ENCODE measurements at regions not wholly inside any gene's neighbourhood (a gene's known extent, or its start where the extent isn't known, plus 50 kb on each side); places are given as distances from the start of the nearest gene placed in this dataset.

DNA sequence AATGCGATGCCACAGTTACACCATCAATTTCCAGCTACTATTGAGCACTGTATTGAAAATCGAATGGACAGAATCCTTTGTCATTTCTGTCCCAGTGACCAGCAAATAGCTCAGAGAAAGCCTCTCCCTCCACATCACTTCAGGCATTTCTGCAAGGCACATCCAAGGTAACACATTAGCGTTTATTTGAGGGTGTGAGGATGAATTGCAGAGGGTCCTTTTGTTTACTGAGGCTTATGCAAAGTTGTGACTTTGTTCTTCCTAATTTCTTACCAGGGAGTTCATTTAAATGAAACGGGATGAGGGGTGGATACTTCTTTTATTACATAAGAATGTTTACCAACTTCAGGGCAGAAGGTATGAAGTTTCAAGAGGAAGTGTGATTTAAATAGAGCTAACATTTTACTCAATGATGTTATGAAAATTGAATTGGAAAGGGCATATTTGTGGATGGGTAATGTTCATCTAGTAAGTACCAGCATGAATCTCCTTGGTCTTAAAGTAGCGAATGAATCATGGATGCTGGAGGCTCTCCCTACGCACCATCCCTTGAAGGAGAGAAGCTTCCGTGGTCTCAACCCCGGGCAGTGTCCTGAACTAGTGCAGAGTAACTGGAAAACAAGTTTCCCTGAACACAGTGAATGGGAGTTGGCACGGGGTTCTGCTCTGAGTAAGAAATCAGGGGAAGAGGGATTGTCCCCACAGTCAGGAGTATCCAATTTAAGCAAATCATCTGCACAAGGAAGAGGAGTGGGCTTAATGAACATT lies 756.5 kb downstream of the GALR1 start:
- no peak for DNase-seq

DNA sequence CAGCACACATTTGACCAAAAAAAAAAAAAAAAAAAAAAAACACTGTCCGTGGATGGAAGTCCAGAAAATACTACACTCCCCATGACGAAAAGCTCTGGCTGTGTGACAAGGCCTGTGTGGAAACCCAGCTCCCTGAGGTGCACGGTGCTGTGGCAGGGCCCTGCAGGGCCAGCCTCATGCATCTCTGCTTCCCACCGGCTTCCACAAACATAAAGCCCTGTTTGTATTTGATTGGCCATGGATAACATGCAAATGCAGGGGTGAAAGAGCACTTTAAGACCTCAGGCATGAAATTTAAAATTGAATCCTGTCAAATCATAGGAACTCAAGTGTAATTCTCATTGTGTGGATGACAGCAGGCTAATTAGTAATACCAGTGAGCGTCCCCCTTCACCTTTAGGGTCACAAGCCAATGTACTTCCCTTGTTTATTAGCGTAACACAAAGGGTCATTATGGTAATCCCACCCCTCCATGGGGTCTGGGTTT lies 757.2 kb downstream of the GALR1 start:
- DNase-seq, result no peak

DNA sequence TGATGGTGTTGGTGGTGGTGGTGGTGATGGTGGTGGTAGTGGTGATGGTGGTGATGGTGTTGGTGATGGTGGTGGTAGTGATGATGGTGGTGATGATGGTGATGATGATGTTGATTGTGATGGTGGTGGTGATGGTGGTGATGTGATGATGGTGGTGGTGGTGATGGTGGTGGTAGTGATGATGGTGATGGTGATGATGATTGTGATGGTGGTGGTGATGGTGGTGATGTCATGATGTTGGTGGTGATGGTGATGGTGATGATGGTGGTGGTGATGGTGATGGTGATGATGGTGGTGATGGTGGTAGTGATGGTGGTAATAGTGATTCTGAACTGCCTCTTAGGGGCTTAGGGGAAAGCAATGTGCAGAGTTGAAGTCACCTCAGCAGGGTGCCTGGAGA lies 760.7 kb downstream of the GALR1 start:
- no peak for DNase-seq

DNA sequence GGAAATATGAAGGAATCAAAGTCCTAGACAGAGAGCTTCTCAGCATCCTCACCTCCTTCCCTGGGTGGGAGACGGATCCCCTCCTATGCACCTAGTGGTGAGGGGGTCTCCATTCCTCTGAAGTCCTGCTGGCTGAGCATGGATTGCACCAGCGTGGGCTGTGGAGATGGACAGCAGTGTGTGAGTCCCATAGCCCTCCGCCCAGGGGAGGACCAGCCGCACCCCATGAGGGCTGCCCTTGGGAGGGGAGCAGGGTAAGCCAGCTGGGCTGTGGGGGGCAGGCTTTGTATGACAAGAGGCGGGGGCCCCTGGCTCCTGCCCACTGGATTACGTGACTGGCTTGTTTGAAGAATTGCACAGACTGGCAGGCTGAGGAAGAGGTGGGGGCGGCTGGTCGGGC lies 768.2 kb downstream of the GALR1 start:
- DNase-seq, result no peak

DNA sequence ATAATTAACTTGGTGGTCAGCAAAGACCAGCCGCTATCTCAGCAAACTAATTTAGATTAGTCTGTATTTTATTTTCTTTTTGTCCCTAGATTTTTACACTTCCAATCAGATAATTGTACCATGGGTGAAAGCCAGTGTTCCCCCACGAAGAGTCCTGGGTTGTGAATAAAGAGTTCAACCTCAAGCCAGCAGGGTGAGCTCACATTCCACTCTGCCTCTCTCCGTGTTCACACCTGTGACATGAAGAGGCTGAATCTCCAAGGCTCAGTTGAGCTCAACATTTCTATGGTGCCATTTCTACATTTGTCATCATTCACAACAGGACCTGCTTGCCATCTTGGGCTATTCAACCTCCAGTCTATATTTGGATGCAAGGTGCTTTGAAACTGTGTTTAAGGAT lies 771.5 kb downstream of the GALR1 start:
- DNase-seq, result no peak

DNA sequence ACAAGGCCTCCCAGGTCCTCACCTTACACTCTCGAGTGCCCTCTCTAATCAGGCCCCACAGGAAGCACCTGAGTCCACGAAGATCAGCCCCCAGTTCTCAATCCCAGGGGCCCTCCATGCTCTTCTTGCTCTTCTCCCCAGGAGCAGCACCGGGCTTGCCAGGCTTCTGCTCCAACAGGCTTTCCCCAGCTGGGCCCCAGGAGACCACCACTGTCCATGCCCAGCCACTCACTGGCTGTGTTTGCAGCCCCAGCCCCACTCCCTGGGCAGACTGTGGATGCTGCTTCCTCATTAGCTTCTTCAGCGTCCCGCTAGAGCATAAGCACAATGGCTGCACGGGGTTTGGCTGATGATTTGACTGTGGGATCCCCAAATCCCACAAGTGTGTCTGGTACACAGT lies 781.9 kb downstream of the GALR1 start:
- no peak for DNase-seq

DNA sequence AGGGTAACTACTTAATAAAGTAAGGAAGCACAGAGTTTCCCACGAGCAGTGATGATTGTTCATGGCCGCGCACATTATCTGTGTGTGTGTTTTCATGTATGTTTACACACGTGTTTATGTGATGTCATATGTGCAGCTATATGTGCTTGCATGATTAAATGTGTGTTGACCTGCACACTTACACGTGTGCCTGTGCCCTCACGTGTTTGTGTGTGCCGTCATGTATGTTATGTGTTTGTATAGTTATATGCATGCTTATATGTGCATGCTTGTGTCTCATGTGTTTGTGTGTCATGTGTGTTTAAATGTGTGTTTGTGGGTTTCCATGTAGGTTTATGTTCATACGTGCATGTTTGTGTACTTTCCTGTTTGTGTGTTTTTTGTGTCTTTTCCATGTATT lies 782.3 kb downstream of the GALR1 start:
- DNase-seq, result no peak

DNA sequence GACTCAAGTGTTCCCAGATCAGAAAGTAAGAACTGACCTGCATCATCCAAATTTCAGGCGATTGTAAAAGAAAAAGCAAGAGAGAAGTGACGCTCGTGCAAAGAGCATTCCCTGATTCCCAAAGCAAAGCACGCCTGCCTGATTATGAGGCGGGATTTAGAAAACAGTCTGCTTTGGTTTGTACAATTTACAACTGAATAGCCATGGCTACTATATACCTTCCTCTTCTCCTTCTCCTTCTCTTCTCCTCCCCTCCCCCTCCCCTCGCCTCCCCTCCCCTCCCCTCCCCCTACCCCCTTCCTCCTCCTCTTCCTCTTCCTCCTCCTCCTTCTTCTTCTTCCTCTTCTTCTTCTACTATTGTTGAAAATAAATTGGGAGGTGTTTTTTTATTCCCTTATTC lies 782.9 kb downstream of the GALR1 start:
- DNase-seq, result no peak

DNA sequence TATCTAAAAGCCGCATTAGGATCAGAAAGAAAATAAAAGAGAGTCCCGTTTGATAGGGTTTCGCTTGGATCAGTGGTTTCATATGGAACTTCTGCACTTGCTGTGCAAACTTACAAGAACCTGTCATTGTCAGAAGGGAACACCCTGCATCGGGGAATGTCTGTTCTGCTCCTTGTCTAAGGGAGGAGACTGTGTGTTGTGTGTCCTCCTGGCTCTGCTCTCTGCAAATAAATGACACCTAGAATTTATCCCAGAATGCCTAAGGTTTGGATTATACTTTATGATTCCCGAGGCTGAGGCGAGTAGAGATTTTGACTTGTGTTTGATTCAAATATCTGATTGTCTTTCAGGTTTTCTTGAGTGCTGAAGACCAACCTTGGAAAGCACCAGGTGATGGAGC lies 785.1 kb downstream of the GALR1 start:
- no peak for DNase-seq

DNA sequence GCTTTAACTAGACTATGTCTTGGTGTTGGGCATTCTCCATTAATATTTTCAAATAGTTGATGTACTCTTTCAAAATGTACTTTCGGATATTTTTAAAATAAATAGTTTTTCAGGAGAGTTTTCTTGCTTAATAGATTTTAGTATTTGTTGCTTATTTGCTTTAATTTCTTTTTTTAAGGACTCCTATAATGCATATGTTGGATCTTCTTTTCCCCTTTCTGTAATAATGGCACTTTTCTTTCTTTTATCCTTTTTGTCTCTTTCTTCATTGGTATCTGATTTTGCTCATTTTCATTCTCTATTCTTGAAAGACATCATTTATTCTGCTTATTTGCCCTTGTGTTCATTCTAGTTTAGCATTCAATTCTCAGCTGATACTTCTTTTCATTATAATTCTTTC lies 791.6 kb downstream of the GALR1 start:
- DNase-seq, result no peak

DNA sequence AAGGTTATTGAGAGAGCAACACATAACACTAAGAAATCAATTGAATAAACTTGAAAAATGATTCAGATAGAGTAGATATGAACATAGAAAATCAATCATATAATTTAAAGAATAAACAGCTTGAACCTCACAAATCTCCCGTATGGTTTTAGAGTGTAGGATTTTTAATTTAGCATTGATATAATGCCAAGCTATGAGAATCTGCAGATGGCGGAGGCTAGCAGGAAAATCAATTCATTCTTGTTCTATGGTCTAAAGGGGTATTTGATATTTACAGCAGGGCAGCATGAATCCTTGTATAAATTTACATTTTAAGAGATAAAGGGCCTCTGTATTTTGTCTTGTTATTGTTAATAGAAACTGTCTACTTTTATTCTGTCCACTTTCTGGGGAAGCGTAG lies 797.0 kb downstream of the GALR1 start:
- DNase-seq, result no peak

DNA sequence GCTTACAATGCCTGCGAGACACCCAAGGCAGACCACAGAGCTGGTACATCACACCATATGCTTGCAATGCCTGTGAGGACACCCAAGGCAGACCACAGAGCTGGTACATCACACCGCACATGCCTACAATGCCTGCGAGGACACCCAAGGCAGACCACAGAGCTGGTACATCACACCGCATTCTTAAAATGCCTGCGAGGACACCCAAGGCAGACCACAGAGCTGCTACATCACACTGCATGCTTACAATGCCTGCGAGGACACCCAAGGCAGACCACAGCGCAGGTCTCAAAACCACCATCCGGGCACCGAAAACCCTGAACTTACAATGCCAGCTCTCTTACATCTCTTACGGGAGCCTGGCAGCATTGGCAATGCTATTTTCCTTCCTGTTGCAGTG lies 799.6 kb downstream of the GALR1 start:
- DNase-seq, result no peak

DNA sequence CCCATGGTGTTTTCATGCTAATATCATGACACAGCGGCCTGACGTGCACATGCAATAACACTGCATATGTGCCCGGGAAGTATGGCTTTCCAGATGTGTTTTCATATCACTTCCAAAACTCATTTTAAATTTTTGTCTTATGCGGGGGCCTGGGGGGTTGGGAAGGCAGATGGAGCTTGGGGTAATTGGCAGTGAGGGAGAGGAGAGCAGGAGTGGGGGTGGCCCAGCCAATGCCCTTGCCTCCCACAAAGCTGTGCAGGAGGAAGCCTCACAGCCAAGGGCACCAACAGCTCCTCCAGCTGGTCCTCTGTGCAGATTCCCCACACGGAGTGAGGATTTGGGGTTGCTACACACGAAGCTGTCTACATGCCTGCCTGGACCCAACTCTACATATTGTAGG lies 805.2 kb downstream of the GALR1 start:
- DNase-seq, result no peak

DNA sequence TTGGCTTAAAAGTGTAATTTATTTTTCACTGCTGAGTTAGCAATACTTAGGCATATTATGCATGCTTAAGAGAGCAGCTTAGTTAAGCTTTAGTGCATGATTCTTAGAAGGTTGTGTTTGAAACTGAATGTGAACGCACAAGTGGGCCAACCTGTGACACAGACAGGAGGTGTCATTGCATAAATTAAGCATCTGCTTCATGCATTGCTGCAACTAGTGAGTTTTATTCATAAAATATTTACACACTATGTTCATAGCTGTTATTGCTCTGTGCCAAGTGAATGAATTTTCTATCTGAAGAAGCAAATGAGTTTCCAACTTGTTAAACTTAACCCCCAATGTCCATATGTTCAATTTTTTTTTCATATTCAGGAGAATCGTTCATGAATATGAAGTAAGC lies 806.4 kb downstream of the GALR1 start:
- DNase-seq, result no peak

DNA sequence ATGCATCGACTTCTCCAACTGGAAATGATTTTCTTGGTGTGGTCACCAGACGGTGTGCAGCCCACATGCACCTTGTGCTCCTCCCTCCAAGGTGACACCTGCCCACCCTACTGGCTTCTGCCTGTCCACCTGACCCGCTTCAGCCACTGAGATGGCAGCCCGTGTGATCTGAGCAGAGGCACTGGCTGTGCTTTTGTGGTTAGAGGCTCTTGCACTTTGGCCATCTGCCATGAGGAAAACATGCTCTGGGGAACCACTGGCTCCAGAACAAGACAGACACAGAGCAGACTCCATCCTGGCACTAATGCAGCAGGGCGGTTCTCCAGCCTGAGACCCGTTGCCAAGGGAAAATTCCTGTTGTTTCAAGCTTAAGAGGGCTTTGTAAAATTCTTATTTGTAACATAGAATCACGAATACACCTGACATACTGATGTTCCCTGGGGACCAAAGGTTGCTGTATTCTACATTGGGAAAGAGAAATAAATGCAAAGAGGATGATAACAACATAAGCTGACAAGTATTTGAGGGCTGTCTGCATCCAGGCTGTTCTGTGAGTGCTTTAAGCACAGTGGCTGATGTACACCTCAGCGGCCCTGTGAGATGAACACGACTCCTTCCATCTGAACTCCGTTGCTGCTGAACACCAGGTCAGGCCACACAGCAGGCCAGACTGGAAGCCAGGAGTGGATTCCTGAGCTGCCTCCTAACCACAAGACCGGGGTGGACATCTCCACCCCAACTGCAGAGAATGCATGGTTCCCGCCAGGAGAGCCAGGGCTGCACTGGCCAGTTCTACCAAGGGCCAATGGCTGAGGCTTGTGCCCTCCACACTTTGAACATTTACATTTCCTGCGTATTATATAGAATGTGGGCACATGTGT lies 820.4 kb downstream of the GALR1 start:
- no peak for DNase-seq

DNA sequence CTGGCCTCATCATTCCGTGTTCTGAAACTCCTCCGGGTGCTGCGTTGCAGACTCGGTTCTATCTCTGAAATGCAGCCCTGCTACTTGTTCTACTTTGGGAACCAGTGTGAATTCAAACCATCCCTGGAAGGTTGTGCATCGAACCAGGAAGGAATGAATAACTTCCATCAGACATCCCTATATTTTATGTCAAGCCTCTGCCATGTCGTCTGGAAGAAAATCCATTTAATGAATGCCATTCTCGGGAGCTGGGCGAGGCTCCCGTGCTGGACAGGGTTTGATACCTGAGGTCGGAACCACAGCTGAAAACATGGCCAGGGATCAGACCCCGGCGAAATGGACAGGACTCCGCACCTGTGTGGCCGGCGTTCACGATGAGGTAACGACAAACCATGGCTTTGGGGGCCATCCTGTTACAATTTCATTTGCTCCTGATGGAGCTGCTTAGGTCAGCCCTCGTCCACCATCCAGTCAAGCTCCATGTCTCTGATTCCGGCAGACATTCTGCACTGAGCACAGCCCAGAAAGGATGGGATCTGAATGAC lies 821.6 kb downstream of the GALR1 start:
- DNase-seq, result no peak

DNA sequence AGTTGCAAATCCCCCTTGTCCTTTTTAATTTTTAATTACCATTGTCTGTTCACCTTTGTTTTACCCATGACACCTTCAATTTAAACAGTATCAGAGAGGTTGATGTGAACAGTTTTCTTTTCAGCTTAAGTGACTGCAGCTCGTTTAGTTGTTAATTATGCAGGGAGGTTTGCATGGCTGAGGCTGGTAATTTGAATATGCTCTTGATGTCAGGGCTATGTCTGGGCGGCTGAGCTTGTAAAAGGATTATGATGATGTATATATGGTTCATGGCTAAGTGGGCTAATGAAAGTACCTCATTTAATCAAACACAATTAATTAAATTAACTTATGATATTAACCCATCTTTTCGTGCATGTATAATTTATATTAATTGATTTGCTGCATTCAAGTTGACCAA lies 822.1 kb downstream of the GALR1 start:
- no peak for DNase-seq

DNA sequence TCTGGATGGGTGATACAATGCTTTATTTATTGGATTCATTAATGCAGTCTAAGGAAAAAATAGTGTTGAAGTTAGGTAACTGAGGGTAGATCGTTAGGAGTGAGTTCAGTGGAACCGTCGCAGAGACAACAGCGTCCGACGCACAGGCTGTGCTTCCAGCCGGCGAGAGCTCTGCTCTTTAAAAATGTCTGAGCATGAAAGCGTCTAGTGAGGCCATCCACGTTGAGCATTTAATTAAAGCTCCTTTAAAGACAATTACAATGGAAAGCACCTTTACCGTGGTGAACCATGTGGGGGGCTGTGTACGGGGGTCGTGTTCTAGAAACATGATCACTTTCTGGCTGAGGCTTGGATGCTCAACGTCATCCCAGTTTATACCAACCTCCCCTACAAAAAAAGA lies 822.7 kb downstream of the GALR1 start:
- no peak for DNase-seq

DNA sequence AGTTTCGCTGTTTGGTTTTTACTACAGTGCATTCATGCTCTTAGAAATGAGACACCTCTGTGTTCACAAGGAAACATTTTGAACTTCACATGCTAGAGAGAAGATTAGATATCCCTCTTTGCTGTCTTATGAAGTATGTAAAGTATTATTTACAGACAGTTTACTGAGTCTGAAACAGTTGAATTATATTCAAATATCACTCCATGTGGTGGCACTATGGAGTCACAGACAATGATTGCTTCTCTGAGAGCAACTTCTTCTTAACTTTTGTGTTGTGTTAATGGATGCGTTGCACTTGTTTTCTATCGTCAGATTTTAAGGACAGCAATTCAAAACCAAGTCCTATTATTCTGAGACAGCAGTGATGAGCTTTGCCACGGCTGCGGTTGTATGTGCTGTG lies 823.6 kb downstream of the GALR1 start:
- no peak for DNase-seq

DNA sequence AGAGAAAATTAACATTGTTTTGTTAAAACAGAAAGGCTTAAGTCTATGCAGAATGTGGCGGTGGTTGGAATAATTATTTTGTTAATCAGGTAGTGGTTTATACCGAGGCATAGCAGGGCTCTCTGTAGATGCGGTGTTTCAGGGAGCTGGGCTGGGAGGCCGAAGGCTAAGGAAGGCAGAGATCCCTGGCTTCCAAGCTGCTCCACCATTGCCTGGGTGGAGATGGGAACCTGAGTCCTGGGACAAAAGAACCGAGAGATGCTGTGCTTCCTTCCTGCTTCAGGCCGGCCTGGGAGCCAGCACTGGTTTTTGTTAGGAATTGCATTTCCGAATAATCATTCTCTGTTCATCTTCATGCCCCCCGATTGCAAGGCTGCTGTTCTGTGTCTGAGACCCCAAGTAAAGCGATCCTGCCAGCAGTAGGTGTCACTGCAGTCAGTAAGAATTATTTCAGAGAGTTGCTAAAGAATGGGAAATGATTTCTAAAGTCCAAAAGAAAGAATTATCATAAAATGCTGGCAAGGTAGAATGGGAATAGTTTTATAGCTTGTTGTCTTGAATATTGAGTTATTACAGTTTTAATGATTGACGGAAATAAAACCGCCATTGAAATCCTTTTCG lies 824.9 kb downstream of the GALR1 start:
- no peak for DNase-seq

DNA sequence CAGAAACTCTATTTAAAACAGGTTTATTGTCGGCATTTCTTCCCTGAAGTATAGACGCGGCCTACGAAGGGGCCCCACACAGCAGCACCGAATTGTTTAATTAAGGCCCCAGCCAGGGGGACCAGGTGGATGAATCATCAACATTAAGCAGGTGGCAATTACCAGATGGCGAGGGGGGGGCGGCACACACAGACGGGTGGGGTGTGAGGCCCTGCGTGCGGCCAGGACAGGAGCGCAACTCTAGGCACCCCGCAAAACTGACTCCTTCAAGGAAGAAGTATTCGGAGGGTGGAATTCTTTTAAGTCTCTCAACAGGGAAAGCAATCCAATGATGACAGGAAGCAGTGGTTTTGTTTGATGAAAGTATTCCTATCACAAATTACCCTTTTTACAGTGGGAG lies 830.4 kb downstream of the GALR1 start:
- DNase-seq, result no peak

DNA sequence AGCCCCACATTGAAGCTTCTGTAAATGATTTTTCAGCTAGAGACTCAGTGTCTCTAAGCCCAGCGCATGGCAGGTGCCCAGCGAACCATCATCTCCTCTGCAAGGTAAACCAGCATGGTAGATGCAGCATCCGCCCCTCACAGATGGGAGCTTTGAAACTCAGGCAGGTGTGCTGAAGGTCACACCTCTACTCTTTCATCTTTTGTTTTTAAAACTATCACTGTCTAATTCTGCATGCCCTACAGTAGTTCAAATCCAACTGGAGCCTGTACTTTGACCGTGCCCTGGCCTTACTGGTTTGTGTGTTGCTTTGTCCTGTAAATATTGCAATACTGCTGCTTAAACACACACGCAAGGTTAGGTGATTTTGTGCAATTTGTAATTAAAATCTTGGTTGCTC lies 831.1 kb downstream of the GALR1 start:
- no peak for DNase-seq

DNA sequence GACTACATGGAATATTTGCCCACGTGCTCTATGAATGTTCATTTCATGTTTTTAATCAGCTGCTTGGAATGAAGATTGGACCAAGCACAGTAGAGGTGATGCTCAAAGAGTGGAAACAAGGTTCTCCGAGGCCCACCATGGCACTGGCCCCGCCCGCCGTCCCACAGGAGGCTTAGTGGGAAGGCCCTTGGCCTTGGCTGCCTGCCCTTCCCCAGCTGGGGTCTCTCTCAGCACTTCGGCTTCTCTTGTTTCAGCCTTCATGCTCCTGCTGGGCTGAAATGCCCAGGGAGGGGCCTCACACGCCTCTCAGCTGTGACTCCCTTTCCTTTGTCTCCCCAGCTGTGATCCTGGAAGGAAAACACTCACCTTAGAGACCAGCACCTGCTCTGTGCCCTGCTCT lies 833.2 kb downstream of the GALR1 start:
- DNase-seq, result no peak
